HG03558 (cell line): ENCODE measurements at regions not wholly inside any gene's neighbourhood (a gene's known extent, or its start where the extent isn't known, plus 50 kb on each side); places are given as distances from the start of the nearest gene placed in this dataset.

Experiments used
- ATAC-seq: cut with Tn5 transposase; IDR thresholded peaks from one replicate; pipeline ENCODE4 v1.9.1; 2021; ENCODE audit warnings: moderate number of reproducible peaks; ENCODE audit not compliant: unreplicated experiment; ENCODE audit errors: extremely low read depth

GRCh38 chr7:116441534-116441933 is 58.0 kb upstream of the CAV2 start:
- ATAC-seq: no peak

- ATAC-seq: no peak
Measured at GRCh38 chr7:116443101-116443523, 56.4 kb upstream of the CAV2 start.

DNA sequence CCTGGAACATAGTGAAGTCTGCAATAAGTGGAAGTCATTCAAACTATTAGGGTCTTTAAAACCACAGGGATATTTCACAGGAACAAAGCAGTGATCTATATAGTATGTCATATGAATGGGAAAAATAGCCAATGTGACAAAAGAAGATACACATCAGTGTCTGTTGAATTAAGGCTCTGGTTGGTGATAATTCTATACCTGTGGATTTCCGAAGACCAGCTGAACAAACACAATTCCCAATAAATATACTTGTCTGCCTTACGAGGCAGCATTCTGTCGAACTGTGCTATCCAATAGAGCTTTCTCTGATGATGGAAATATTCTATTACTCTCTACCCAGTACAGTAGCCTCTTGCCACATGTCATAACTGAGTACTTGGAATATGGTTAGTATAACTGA is 55.9 kb upstream of the CAV2 start:
- ATAC-seq: no peak

DNA sequence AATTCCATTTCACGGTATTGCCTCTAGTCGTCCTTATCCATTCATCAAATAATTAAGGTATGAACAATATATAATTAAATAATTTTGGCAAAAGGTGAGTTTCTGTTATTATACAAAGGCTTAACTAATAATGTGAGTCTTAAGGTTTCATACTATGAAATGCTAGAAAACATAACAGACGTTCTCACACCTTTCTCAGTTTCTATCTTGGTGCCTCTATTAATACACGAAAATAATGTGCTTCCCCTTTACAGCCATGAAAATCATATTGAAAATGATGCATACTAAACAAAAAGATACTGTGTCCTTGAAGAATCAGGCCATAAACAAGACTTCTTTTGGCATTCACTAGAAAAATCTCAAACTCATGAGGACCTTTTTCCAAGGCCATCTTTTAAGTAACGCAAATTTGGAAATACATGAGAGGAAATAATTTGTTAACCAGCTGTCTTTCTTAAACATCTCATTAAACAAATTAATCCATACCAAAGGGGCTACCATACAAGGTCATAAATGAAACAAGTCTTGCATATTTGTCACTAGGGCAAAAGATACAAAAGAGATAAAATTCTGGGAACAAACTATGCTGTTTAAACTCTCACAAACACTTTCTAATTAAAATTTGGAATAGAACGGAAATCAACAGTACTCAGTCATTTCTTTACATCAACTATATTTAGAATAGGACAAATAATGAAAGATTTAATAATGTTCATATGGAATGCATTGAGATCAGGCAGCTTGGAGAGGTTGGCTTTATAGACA is 53.9 kb upstream of the CAV2 start:
- ATAC-seq: no peak

GRCh38 chr7:116446212-116446855 is 53.2 kb upstream of the CAV2 start:
- no peak for ATAC-seq

- no peak for ATAC-seq
Measured at GRCh38 chr7:116447436-116447835, 52.1 kb upstream of the CAV2 start.

- ATAC-seq: no peak
Measured at GRCh38 chr7:116447966-116448839, 51.3 kb upstream of the CAV2 start.

DNA sequence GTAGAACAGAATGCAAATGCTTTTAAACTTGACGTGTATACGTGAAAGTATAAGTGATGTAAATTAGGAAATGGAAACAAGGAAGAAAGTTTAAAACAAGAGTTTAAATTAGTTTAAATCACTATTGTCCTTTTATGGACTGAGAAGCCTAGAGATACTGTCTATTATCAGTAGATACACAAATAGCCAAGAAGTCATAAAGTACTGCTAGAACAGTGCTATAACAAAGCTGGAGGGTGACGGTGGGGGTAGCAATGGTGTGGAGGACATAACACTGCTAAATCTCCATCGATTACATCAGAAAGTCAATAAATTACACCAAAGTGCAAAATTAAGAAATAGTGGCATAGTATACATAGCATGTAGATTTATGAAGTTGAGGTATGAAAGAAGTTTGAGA is 50.1 kb upstream of the CAV2 start:
- ATAC-seq: no peak
